ENCODE measurements at regions not wholly inside any gene's neighbourhood (a gene's known extent, or its start where the extent isn't known, plus 50 kb on each side); places are given as distances from the start of the nearest gene placed in this dataset.
A peak's percentile ranks its signal among the peaks of the same experiment; 100 is the strongest.

DNA sequence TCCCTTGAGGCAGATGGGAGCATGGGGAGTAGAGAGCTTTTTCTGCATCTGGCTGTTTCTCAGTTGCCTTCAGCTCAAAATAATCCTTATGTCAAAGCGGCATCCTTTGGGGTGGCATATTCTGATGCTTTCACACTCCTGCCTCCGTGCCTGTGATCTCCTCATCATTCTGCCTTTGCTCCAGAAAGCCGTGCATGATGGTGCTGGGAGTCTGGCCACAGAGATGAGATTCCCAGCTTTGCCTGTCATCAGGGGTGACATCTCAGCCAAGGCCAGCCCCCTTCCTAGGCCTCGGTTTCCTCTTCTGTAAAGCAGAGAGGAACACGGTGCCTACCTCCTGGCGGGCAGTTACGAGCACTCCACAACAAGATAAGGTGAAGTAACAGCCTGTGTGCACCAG, 96.3 kb upstream of the ALDH1A3 start:
- Histone ChIP-seq H3K4me1 (no peaks in the 10 kb centered on the region), H3K27ac (no peak overlapping the region), H3K4me3 (no peak overlapping the region), H3K27me3 (peaks cover 0 to 3% of the 10 kb centered on the region in 2 donors), H3K36me3 (no peaks in the 10 kb centered on the region), H3K9me3 (no peaks in the 10 kb centered on the region)
- DNase-seq: peak; percentile 2 to 25
- intact Hi-C loops (cut with DNase I; ENCODE audit: low total_unique reads): no loop called here
- TF ChIP-seq, protein P1, sequence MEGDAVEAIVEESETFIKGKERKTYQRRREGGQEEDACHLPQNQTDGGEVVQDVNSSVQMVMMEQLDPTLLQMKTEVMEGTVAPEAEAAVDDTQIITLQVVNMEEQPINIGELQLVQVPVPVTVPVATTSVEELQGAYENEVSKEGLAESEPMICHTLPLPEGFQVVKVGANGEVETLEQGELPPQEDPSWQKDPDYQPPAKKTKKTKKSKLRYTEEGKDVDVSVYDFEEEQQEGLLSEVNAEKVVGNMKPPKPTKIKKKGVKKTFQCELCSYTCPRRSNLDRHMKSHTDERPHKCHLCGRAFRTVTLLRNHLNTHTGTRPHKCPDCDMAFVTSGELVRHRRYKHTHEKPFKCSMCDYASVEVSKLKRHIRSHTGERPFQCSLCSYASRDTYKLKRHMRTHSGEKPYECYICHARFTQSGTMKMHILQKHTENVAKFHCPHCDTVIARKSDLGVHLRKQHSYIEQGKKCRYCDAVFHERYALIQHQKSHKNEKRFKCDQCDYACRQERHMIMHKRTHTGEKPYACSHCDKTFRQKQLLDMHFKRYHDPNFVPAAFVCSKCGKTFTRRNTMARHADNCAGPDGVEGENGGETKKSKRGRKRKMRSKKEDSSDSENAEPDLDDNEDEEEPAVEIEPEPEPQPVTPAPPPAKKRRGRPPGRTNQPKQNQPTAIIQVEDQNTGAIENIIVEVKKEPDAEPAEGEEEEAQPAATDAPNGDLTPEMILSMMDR (IDR thresholded peaks at IDR 0.05): no peak

DNA sequence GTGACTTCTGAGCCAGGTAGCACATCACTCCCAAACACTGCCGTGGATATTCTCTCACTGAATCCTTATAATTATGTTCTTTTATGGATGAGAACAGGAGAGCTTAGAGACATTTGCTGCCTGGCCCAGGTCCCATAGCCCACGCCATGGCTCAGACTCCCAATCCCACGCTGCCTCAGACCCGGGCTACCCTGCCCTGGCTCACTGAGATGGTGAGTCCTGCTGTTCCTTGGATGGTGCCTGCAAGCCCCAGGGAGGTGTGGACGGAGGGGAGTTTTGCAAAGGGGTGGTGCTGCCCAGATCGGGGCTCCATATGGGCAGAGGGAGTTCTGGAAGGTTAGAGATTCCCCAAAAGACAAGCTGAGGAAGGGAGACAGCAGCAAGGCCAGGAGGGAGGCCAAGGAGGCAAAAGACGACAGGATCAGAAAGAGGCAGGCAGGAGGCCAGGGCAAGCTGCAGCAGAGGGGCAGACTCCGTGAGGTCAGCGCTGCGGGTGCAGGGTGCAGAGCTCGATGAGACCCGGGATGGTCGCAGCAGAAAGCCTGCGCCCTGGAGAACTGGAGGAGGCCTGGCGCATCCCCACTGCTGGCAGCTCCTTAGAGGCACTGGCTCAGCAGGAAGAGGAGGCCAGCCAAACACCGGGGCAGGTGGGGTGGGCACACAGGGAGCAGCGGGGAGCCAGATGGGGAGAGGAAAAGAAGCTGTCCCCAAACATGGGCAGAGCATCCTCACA, 95.7 kb upstream of the ALDH1A3 start:
- Histone ChIP-seq H3K27ac (no peak overlapping the region), H3K4me1 (no peaks in the 10 kb centered on the region), H3K36me3 (no peaks in the 10 kb centered on the region), H3K27me3 (peaks cover 0 to 3% of the 10 kb centered on the region in 2 donors), H3K9me3 (no peaks in the 10 kb centered on the region), H3K4me3 (no peak overlapping the region)
- TF ChIP-seq, protein P1 (IDR thresholded peaks at IDR 0.05): no peak
- DNase-seq: peak; percentile 15 to 51
- intact Hi-C loops (cut with DNase I; ENCODE audit: low total_unique reads): no loop called here

DNA sequence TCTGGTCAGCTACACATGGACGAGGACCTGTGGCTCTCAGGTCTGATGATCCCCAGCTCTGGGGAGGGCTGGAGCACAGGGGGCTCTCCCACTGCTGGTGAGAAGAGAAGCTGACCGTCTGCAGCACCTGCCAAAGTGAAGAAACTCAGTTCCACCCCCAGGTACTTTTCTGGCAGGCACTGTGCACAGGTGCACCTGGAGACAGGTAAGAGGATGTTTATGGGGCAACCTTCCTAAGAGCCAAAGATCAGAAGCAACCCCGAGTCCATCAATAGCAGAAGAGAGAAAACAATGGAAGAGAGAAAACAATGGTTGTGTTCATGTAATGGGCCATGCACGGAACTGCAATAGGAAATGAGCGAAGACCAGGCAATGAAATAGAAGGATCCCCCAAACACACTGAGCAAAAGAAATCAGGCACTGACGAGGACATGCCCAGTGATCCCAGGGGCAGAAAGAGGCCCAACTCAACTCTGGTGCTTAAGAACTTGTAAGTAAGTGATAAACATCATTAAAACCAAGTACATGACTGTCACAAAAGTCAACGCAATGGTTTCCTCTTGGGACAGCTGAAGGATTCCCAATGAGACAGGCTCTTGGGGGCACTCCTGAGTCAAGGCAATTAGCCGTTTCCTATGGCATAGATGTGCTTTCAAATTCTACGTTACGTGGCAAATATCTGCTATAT, 95.0 kb upstream of the ALDH1A3 start:
- Histone ChIP-seq H3K4me3 (no peak overlapping the region), H3K27me3 (peaks cover 0 to 2% of the 10 kb centered on the region in 2 donors), H3K36me3 (no peaks in the 10 kb centered on the region), H3K27ac (no peak overlapping the region), H3K9me3 (no peaks in the 10 kb centered on the region), H3K4me1 (no peaks in the 10 kb centered on the region)
- TF ChIP-seq, protein P1 (IDR thresholded peaks at IDR 0.05): no peak
- intact Hi-C loops (cut with DNase I; ENCODE audit: low total_unique reads): no loop called here
- peak in 1 of 2 donors; percentile 7 for DNase-seq

DNA sequence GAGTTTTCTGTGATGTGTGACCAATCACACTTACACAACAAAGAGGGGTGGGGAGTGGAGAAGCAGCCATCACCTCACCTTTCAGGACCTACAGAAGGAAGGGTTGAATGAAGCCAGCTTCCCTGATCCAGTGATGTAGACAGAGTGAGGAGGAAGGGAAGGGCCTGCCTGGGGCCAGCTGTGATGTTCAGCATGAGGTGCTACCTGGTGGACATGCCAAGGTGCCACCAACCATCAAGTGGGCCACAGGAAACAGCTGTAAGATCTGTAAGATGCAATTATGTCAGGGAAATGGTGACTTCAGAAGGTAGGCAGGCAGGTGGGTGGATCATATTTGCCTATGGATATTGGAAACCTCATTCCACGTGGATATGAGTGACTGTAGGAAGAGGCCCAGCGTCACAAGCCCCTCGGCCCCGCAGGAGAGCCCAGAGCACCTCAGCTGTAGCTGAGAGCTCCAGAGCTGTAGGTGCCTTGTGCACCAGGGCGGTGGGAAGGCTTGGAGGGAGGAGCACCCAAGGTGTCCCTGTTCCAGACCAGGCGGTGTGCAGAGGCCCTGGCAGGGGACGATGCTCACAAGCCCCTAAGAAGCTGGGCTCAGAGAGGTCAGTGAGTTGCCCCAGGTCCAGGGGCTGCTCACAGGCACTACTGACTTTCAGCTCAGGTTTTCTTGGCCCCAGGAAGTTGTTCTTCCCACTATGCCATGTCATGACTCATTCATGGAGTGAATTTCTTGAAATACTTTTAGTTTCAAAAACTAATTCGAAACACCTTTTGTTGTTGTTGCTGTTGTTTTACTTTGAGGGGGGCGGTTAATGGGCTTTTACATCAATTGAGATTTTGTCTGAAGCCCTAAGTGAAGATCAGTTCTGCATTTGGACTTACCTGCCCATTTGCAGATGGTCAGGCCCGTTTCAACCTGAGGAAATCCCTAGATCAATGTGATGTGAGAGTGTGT, 94.2 kb upstream of the ALDH1A3 start:
- intact Hi-C loops (cut with DNase I; ENCODE audit: low total_unique reads): no loop called here

DNA sequence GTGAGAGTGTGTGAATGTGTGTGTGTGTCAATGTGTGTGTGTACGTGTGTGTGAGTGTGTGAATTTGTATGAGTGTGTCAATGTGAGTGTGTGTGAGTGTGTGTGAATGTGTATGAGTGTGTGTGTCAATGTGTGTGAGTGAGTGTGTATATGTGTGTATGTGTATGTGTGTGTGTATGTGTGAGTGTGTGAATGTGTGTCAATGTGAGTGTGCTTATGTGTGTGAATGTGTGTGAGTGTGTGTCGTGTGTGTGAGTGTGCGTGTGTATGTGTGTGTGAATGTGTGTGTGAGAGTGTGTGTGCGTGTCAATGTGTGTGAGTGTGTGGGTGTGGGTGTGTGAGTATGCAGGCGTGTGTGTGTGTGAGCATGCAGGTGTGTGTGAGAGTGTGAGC, 93.5 kb upstream of the ALDH1A3 start:
- Histone ChIP-seq H3K36me3 (no peaks in the 10 kb centered on the region), H3K4me3 (no peak overlapping the region), H3K27ac (no peak overlapping the region), H3K27me3 (no peaks in the 10 kb centered on the region), H3K4me1 (no peaks in the 10 kb centered on the region), H3K9me3 (no peaks in the 10 kb centered on the region)
- TF ChIP-seq, protein P1 (IDR thresholded peaks at IDR 0.05): no peak
- intact Hi-C loops (cut with DNase I; ENCODE audit: low total_unique reads): no loop called here
- DNase-seq: no peak

More for the DNA sequence above, 94.2 kb upstream of the ALDH1A3 start:
- TF ChIP-seq, protein P1 (IDR thresholded peaks at IDR 0.05): no peak
- H3K9me3 ChIP-seq: no peaks in the 10 kb centered on the region
- H3K36me3 ChIP-seq: no peaks in the 10 kb centered on the region
- no peak overlapping the region for H3K27ac ChIP-seq
- no peaks in the 10 kb centered on the region for H3K27me3 ChIP-seq
- DNase-seq: peak; percentile 4 to 48
- H3K4me1 ChIP-seq: no peaks in the 10 kb centered on the region
- H3K4me3 ChIP-seq: no peak overlapping the region
